ENCODE measurements at regions not wholly inside any gene's neighbourhood (a gene's known extent, or its start where the extent isn't known, plus 50 kb on each side); places are given as distances from the start of the nearest gene placed in this dataset.

DNA sequence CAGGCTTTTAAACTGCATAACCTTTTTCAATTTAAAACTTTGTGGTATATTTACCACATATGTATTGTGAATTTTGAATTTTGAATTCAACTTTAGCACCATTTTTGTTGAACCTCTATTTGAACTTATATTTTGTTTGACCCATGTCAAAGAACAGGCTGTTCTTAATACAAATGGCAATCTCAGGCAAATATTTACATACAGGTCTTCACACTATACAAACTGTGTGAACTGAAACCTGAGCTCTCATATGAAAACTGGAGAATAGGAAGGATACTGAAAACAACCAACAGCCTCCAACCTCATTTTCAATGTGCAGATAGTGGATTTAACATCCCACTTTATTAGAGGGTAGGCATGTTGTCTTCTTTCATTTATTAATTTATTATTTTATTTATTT lies 491.8 kb downstream of the KCNJ3 start:
- TF ChIP-seq POLR2A (IDR thresholded peaks at IDR 0.05; ENCODE audit: low read length), result no peak
- TF ChIP-seq, protein P1, sequence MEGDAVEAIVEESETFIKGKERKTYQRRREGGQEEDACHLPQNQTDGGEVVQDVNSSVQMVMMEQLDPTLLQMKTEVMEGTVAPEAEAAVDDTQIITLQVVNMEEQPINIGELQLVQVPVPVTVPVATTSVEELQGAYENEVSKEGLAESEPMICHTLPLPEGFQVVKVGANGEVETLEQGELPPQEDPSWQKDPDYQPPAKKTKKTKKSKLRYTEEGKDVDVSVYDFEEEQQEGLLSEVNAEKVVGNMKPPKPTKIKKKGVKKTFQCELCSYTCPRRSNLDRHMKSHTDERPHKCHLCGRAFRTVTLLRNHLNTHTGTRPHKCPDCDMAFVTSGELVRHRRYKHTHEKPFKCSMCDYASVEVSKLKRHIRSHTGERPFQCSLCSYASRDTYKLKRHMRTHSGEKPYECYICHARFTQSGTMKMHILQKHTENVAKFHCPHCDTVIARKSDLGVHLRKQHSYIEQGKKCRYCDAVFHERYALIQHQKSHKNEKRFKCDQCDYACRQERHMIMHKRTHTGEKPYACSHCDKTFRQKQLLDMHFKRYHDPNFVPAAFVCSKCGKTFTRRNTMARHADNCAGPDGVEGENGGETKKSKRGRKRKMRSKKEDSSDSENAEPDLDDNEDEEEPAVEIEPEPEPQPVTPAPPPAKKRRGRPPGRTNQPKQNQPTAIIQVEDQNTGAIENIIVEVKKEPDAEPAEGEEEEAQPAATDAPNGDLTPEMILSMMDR (IDR thresholded peaks at IDR 0.05), result no peak
- TF ChIP-seq, protein P2, sequence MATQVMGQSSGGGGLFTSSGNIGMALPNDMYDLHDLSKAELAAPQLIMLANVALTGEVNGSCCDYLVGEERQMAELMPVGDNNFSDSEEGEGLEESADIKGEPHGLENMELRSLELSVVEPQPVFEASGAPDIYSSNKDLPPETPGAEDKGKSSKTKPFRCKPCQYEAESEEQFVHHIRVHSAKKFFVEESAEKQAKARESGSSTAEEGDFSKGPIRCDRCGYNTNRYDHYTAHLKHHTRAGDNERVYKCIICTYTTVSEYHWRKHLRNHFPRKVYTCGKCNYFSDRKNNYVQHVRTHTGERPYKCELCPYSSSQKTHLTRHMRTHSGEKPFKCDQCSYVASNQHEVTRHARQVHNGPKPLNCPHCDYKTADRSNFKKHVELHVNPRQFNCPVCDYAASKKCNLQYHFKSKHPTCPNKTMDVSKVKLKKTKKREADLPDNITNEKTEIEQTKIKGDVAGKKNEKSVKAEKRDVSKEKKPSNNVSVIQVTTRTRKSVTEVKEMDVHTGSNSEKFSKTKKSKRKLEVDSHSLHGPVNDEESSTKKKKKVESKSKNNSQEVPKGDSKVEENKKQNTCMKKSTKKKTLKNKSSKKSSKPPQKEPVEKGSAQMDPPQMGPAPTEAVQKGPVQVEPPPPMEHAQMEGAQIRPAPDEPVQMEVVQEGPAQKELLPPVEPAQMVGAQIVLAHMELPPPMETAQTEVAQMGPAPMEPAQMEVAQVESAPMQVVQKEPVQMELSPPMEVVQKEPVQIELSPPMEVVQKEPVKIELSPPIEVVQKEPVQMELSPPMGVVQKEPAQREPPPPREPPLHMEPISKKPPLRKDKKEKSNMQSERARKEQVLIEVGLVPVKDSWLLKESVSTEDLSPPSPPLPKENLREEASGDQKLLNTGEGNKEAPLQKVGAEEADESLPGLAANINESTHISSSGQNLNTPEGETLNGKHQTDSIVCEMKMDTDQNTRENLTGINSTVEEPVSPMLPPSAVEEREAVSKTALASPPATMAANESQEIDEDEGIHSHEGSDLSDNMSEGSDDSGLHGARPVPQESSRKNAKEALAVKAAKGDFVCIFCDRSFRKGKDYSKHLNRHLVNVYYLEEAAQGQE (IDR thresholded peaks at IDR 0.05), result no peak
- no peak for TF ChIP-seq EHMT2 (IDR thresholded peaks at IDR 0.05; ENCODE audit: low read depth)
- TF ChIP-seq, protein P3, sequence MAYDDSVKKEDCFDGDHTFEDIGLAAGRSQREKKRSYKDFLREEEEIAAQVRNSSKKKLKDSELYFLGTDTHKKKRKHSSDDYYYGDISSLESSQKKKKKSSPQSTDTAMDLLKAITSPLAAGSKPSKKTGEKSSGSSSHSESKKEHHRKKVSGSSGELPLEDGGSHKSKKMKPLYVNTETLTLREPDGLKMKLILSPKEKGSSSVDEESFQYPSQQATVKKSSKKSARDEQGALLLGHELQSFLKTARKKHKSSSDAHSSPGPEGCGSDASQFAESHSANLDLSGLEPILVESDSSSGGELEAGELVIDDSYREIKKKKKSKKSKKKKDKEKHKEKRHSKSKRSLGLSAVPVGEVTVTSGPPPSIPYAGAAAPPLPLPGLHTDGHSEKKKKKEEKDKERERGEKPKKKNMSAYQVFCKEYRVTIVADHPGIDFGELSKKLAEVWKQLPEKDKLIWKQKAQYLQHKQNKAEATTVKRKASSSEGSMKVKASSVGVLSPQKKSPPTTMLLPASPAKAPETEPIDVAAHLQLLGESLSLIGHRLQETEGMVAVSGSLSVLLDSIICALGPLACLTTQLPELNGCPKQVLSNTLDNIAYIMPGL (CRISPR knock-in tag; IDR thresholded peaks at IDR 0.05; ENCODE audit: borderline replicate concordance), result no peak
- TF ChIP-seq EP300 (IDR thresholded peaks at IDR 0.05), result no peak
- TF ChIP-seq NR3C1 (IDR thresholded peaks at IDR 0.05), result no peak
- no peak for TF ChIP-seq MAZ (IDR thresholded peaks at IDR 0.05; ENCODE audit: borderline replicate concordance, low read depth, low read length)

Measured in A549 (cell line).